ENCODE measurements at regions not wholly inside any gene's neighbourhood (a gene's known extent, or its start where the extent isn't known, plus 50 kb on each side); places are given as distances from the start of the nearest gene placed in this dataset.

GRCh38 chr7:13827716-13828115 lies 161.8 kb downstream of the ETV1 start:
- DNase-seq: no peak

- DNase-seq: no peak
These were observed 160.2 kb downstream of the ETV1 start for GRCh38 chr7:13829231-13829630.

- DNase-seq: no peak
These were observed 159.3 kb downstream of the ETV1 start for GRCh38 chr7:13829914-13830900.

- no peak for DNase-seq
These were observed 157.1 kb downstream of the ETV1 start for GRCh38 chr7:13832346-13832745.

- no peak for DNase-seq
These were observed 155.1 kb downstream of the ETV1 start for GRCh38 chr7:13834328-13834761.

- DNase-seq: no peak
These were observed 154.0 kb downstream of the ETV1 start for GRCh38 chr7:13835442-13835841.

GRCh38 chr7:13839063-13839462 lies 150.4 kb downstream of the ETV1 start:
- no peak for DNase-seq

All from stimulated activated CD4-positive, alpha-beta T cell treated with anti-CD3 and anti-CD28 coated beads, Interleukin-15, amount 100 ng/mL, for 24 hours (primary cell).